ENCODE measurements at regions not wholly inside any gene's neighbourhood (a gene's known extent, or its start where the extent isn't known, plus 50 kb on each side); places are given as distances from the start of the nearest gene placed in this dataset.

DNA sequence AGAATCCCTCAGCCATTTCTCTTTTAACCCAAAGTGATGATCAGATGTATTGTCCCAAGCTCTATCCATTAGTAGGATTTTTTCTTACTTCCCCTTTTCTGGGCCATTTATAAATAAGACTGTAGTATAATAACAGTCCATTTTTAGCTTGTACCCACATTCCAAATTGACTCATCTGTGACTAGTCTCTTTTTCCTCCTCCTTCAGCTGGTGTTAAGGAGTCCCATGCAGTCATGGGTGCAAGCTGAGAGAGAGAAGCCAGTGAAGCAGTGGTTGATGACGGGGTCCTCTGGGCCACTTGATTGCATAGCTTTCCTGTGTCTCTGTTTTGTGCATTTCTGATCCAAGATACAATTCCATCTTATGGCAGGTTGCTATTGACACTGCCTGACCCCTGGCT lies 476.0 kb upstream of the CD180 start:
- TF ChIP-seq GATA3 (IDR thresholded peaks at IDR 0.05; ENCODE audit: low read depth, low read length) (no peak), GATA2 (IDR thresholded peaks at IDR 0.05; ENCODE audit: low read depth, low read length) (no peak)
